GM18499 (cell line): ENCODE measurements at regions not wholly inside any gene's neighbourhood (a gene's known extent, or its start where the extent isn't known, plus 50 kb on each side); places are given as distances from the start of the nearest gene placed in this dataset.
"Not testable (repeated sequence)": the region's sequence is repeated elsewhere in the genome, so short reads cannot be mapped to it uniquely, and the experiment has no call there.

ENCODE experiments used
- ATAC-seq: cut with Tn5 transposase; IDR thresholded peaks from one replicate; pipeline ENCODE4 v1.9.1; 2021; ENCODE audit warnings: moderate number of reproducible peaks; ENCODE audit not compliant: insufficient read depth, unreplicated experiment

- no peak for ATAC-seq
Measured at GRCh38 chr1:170436928-170437327, 95.0 kb upstream of the GORAB start.

DNA sequence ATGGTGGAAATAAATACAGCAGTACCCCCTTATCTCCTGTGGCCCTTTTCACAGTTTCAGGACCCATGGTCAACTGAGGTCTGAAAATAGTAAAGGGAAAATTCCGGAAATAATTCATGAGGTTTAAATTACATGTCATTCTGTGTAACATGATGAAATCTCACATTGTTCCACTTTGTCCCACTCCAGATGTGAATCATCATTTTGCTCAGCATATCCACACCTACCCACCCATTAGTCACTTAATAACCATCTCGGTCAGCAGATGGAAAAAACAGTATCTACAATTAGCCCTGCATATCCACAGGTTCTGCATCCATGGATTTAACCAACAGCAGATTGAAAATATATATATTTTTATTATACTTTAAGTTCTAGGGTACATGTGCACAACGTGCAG lies 86.9 kb upstream of the GORAB start:
- ATAC-seq = no peak

DNA sequence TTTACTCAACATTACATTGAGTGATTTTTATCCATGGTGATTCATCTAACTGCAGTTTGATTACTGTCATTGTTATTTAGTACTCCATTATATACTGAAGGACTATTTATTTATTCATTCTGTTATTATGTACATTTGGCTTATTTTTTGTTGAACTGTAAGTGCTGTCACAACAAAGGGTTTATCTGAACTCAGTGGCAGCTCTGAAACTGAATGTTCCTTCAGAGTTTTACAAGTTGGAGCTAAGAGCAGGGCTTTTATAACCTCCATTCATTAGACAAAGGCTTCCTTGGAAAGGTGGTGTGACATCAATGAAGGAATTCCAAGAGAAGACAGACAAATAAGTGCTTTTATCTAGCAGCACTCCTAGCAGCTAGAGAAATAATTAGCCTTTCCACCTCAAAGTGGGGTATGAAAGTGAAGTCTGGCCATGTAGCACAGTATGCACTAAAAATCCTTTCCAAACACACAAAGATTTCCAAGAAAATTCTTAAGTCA lies 83.3 kb upstream of the GORAB start:
- no peak for ATAC-seq

GRCh38 chr1:170457325-170458050 lies 74.5 kb upstream of the GORAB start:
- ATAC-seq = not testable (repeated sequence)

- no peak for ATAC-seq
Measured at GRCh38 chr1:170460001-170460400, 72.0 kb upstream of the GORAB start.

DNA sequence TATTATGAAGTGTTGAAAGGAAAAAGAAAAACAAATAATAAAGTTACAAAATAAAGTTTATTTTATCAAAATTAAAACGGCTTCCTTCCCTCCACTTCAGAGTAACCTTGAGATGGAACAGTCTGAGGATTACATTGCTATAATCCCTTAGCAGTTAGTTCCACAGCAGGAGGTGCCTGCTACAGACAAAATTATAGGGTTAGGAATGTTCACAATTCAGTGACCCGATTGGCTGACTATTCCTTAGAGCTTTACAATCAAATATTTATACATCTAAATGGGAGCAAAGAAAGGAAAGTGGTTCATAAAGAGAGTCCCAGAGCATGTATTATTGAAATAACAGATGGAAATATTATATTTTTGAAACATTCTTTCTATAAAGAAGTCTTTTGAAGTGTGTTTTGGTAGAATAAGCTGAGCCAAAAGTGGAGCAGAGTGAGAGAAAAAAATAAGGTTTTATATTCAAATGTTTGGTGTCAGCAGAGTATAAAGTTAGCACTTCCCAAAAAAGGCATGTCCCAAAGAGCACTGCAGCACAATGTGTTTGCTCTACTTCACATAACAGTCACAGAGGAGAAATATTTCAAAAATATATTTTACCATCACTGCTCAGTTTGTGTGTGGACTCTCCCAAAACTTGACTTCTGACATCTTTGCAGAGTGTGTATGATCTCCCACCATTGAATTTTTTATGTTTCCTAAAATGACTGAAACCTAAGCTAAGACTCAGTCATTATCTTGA lies 71.4 kb upstream of the GORAB start:
- ATAC-seq = no peak

DNA sequence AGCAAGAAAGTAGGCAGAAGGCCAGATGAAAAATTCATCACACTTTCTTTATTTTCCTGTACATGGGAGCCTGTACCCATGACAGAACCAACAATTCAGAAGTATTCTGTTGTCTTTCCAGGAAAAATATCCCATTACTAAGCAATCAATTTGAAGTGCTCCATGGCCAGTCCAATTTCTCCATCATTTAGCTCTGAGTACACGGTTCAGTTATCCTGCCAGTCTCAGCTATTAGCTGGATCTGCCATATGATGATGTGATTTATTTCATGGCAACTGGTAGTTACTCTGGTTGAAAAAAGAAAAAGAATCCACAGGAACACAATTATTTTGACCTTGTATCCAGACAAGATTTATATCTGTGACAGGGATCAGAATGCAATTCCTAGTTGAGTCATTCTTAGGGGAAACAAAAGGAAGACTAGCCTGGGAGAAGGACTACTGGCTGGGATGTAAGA lies 70.6 kb upstream of the GORAB start:
- ATAC-seq = no peak

- ATAC-seq = no peak
Measured at GRCh38 chr1:170461762-170462384, 70.1 kb upstream of the GORAB start.

- no peak for ATAC-seq
Measured at GRCh38 chr1:170470121-170470520, 61.8 kb upstream of the GORAB start.

DNA sequence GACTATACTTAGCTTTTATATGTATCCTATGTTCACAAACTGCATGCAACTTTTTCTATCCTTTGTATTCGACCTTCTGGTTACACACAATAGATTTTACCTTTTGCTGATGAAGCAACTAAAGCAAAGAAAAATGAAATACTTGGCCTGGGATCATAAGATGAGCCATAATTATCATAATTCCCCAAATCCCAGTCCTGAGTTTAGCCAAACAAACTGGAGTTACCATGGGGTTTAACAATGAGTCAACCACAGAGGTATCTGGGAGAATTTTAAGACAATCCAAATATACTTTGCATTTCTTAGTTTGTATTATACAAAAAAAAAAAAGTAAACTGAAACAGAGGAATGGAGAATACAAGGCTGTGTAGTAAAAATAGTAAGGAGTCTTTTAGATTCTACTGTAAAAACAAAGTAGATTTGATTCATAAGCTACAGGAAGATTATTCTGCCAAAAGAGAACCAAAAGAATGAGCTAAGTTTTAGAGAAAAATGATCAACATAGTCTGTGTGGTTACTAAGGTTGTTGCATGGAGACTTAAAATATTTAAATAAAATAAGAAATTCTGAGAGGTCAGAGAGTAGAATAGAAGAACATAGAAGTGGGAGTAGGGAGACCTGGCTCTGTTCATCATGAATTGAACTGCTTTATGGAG lies 60.4 kb upstream of the GORAB start:
- ATAC-seq = no peak

DNA sequence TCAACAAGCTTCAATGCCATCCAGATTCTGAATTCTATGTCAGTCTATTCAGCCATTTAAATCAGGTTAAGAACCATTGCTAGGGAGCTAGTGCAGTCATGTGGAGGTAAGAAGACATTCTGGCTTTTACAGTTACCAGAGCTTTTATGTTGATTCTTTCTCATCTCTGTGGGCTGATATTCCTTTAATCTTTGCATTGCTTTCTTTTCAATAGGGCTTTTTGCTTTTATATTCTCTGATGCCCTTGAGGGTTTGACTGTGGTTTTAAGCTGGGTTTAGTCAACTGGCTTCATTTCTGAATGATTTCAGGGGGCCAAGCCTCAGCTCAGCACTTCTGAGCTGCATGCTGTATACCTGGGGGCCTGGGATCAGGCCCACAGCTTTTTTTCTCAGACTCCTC lies 51.0 kb upstream of the GORAB start:
- no peak for ATAC-seq
